ENCODE measurements at regions not wholly inside any gene's neighbourhood (a gene's known extent, or its start where the extent isn't known, plus 50 kb on each side); places are given as distances from the start of the nearest gene placed in this dataset.

- ChIA-PET CTCF (ENCODE audit: unreplicated experiment) (no interaction called here), POLR2A (no interaction called here)
- Histone ChIP-seq H3K4me3 (ENCODE audit: low read depth, low read length, poor library complexity, severe bottlenecking) (no peak overlapping the region), H3K9me3 (ENCODE audit: low read length) (no peaks in the 10 kb centered on the region), H3K4me2 (ENCODE audit: low read length) (no peak overlapping the region), H3K9me2 (ENCODE audit: insufficient read depth, low read length) (no peaks in the 10 kb centered on the region), H3K27ac (ENCODE audit: low read depth, low read length, poor library complexity, severe bottlenecking) (no peak overlapping the region), H3K4me1 (ENCODE audit: insufficient read depth, low read length, poor library complexity, severe bottlenecking) (no peaks in the 10 kb centered on the region), H2AFZ (ENCODE audit: low read length) (no peak overlapping the region), H3K36me3 (ENCODE audit: insufficient read depth, low read length) (no peaks in the 10 kb centered on the region), H3K79me2 (ENCODE audit: insufficient read depth, low read depth, low read length) (no peaks in the 10 kb centered on the region), H4K20me1 (ENCODE audit: insufficient read depth, low read length) (no peaks in the 10 kb centered on the region)
- TF ChIP-seq CTCF (conservative IDR thresholded peaks at IDR 0.05; ENCODE audit: low read length) (no peak), EZH2phosphoT487 (IDR thresholded peaks at IDR 0.05; ENCODE audit: borderline replicate concordance, low read depth, low read length) (no peak)
- DNase-seq (ENCODE audit: low spot score), result no peak
- BruUV-seq (replicated peaks), result no TSS peak
- intact Hi-C loops (cut with micrococcal nuclease; ENCODE audit: unreplicated experiment), result no loop called here
Measured at GRCh38 chr1:60488847-60489246, 415.3 kb upstream of the C1orf87 start.

- intact Hi-C loops (cut with micrococcal nuclease; ENCODE audit: unreplicated experiment), result no loop called here
- no TSS peak for BruUV-seq (replicated peaks)
- H3K9me2 ChIP-seq (ENCODE audit: insufficient read depth, low read length), result no peaks in the 10 kb centered on the region
- POLR2A ChIA-PET, result no interaction called here
- no peak overlapping the region for H3K4me3 ChIP-seq (ENCODE audit: low read depth, low read length, poor library complexity, severe bottlenecking)
- no peaks in the 10 kb centered on the region for H3K79me2 ChIP-seq (ENCODE audit: insufficient read depth, low read depth, low read length)
- H4K20me1 ChIP-seq (ENCODE audit: insufficient read depth, low read length), result no peaks in the 10 kb centered on the region
- no peak overlapping the region for H3K4me2 ChIP-seq (ENCODE audit: low read length)
- CTCF ChIA-PET (ENCODE audit: unreplicated experiment), result no interaction called here
- H2AFZ ChIP-seq (ENCODE audit: low read length), result no peak overlapping the region
- no peaks in the 10 kb centered on the region for H3K36me3 ChIP-seq (ENCODE audit: insufficient read depth, low read length)
- no peaks in the 10 kb centered on the region for H3K9me3 ChIP-seq (ENCODE audit: low read length)
- H3K4me1 ChIP-seq (ENCODE audit: insufficient read depth, low read length, poor library complexity, severe bottlenecking), result no peaks in the 10 kb centered on the region
- H3K27ac ChIP-seq (ENCODE audit: low read depth, low read length, poor library complexity, severe bottlenecking), result no peak overlapping the region
- TF ChIP-seq EZH2phosphoT487 (IDR thresholded peaks at IDR 0.05; ENCODE audit: borderline replicate concordance, low read depth, low read length) (no peak), CTCF (conservative IDR thresholded peaks at IDR 0.05; ENCODE audit: low read length) (no peak)
- DNase-seq (ENCODE audit: low spot score), result no peak
Measured at GRCh38 chr1:60487565-60488345, 414.2 kb upstream of the C1orf87 start.

GRCh38 chr1:60483509-60483908 is 409.9 kb upstream of the C1orf87 start:
- H3K36me3 ChIP-seq (ENCODE audit: insufficient read depth, low read length), result no peaks in the 10 kb centered on the region
- no peak overlapping the region for H3K4me2 ChIP-seq (ENCODE audit: low read length)
- BruUV-seq (replicated peaks), result no TSS peak
- H3K27ac ChIP-seq (ENCODE audit: low read depth, low read length, poor library complexity, severe bottlenecking), result no peak overlapping the region
- no peak overlapping the region for H2AFZ ChIP-seq (ENCODE audit: low read length)
- intact Hi-C loops (cut with micrococcal nuclease; ENCODE audit: unreplicated experiment), result no loop called here
- ChIA-PET POLR2A (no interaction called here), CTCF (ENCODE audit: unreplicated experiment) (no interaction called here)
- TF ChIP-seq EZH2phosphoT487 (IDR thresholded peaks at IDR 0.05; ENCODE audit: borderline replicate concordance, low read depth, low read length) (no peak), CTCF (conservative IDR thresholded peaks at IDR 0.05; ENCODE audit: low read length) (no peak)
- no peak overlapping the region for H3K4me3 ChIP-seq (ENCODE audit: low read depth, low read length, poor library complexity, severe bottlenecking)
- H3K4me1 ChIP-seq (ENCODE audit: insufficient read depth, low read length, poor library complexity, severe bottlenecking), result no peaks in the 10 kb centered on the region
- no peaks in the 10 kb centered on the region for H3K9me3 ChIP-seq (ENCODE audit: low read length)
- H3K79me2 ChIP-seq (ENCODE audit: insufficient read depth, low read depth, low read length), result no peaks in the 10 kb centered on the region
- H3K9me2 ChIP-seq (ENCODE audit: insufficient read depth, low read length), result no peaks in the 10 kb centered on the region
- no peaks in the 10 kb centered on the region for H4K20me1 ChIP-seq (ENCODE audit: insufficient read depth, low read length)
- DNase-seq (ENCODE audit: low spot score), result no peak

Data from OCI-LY7 (cell line).